ENCODE measurements at regions not wholly inside any gene's neighbourhood (a gene's known extent, or its start where the extent isn't known, plus 50 kb on each side); places are given as distances from the start of the nearest gene placed in this dataset.
A peak's percentile ranks its signal among the peaks of the same experiment; 100 is the strongest.
"Not testable (repeated sequence)": the region's sequence is repeated elsewhere in the genome, so short reads cannot be mapped to it uniquely, and the experiment has no call there.

DNA sequence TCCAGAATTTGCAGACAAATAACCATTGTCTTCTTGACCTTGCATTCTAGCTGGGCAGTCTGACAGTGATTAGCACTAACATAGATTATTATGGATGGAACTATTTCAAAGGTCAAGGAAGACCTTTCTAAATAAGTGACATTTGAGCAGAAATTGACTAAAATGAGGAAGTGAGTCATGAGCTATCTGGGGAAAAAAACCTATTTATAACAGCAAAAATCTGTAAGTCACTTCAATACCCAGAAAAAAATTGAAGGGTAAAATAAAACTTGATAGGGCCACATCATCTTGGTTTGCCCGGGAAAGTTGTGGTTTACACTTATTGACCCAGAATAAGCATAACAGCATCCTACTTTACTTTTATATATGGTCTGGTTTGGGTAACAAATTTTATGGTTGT lies 414.6 kb upstream of the HS3ST1 start:
- FAIRE-seq (no peak), DNase-seq (ENCODE audit: low spot score in 2 of 2) (no peak)

DNA sequence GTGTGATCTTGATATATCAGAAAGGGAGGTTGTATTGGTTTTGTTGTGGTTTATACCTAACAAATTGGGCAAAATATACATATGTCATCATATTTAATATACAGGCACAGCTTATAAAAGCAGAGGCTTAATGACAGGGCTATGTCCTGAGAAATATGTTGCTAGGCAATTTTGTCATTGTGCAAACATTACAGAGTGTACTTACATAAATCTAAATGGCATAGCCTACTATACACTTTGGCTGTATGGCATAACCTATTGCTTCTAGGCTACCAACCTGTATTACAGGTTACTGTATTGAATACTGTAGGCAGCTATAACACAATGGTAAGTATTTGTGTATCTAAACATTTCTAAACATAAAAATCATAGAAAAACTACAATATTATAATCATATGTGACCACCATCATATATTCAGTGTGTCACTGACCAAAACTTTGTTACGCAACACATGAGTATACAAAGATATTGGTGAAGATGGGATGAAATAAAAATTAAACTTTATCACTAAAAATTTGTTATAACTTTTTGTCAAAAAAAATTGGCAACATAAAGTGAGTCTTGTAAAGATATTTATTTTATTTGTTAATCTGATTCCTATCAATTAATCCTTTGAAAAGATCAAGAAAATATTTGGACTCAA lies 414.0 kb upstream of the HS3ST1 start:
- DNase-seq (ENCODE audit: low spot score in 2 of 2) (no peak), FAIRE-seq (peak; percentile 34)

DNA sequence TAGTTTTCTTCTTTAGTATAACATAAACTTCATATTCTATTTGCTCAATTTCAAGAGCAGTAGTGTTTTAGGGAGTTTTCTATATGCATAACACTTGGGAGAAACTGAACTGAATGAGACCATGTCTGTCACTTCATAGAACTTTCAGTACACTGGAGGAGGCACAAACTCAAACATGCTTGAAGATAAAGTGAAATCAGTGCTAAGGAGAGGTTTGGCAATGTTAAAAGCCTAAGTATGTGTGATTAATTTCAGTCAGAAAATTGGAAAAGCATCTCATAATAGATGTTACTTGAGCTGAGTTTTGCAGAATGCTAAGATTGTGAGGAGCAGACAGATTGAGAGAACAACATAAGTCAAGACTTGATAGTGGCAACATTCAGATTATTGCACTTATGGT lies 411.2 kb upstream of the HS3ST1 start:
- DNase-seq (ENCODE audit: low spot score in 2 of 2) (no peak), FAIRE-seq (no peak)

GRCh38 chr4:11831739-11832138 lies 403.0 kb upstream of the HS3ST1 start:
- no peak for FAIRE-seq
- DNase-seq (ENCODE audit: low spot score in 2 of 2), result no peak

GRCh38 chr4:11824566-11824965 lies 395.9 kb upstream of the HS3ST1 start:
- FAIRE-seq, result no peak

GRCh38 chr4:11821772-11822430 lies 393.2 kb upstream of the HS3ST1 start:
- DNase-seq (ENCODE audit: low spot score in 2 of 2) (no peak), FAIRE-seq (no peak)

More at GRCh38 chr4:11824566-11824965, 395.9 kb upstream of the HS3ST1 start:
- no peak for DNase-seq (ENCODE audit: low spot score in 2 of 2)

GRCh38 chr4:11817088-11817487 lies 388.4 kb upstream of the HS3ST1 start:
- DNase-seq (ENCODE audit: low spot score in 2 of 2) (no peak), FAIRE-seq (no peak)

GRCh38 chr4:11814758-11815157 lies 386.1 kb upstream of the HS3ST1 start:
- no peak for DNase-seq (ENCODE audit: low spot score in 2 of 2)
- FAIRE-seq, result no peak

GRCh38 chr4:11813951-11814446 lies 385.3 kb upstream of the HS3ST1 start:
- DNase-seq (ENCODE audit: low spot score in 2 of 2), result no peak
- FAIRE-seq, result no peak

GRCh38 chr4:11811521-11811920 lies 382.8 kb upstream of the HS3ST1 start:
- FAIRE-seq; DNase-seq (ENCODE audit: low spot score in 2 of 2): not testable (repeated sequence)

DNA sequence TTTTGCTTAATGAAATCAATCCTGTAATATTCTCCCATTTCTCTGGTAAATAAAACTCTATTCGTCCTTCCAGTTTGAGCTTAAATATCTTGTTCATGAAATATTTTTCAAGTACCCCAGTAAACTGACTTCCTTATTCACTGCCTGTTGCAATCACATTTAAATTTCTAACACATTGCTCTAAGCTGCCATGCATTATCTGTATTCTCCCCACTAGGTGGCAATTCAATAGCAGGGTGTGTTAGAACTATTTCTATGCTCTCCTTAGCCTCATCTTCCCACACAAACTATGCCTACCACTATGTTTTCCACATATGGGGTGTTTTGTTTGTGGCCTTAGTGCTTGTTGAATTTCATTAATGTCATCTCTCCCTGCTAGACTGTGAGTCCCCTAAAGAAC lies 377.1 kb upstream of the HS3ST1 start:
- FAIRE-seq (no peak), DNase-seq (ENCODE audit: low spot score in 2 of 2) (peak in 1 of 2 donors; percentile 22)

GRCh38 chr4:11801466-11802446 lies 373.1 kb upstream of the HS3ST1 start:
- FAIRE-seq, result no peak
- DNase-seq (ENCODE audit: low spot score in 2 of 2), result no peak

DNA sequence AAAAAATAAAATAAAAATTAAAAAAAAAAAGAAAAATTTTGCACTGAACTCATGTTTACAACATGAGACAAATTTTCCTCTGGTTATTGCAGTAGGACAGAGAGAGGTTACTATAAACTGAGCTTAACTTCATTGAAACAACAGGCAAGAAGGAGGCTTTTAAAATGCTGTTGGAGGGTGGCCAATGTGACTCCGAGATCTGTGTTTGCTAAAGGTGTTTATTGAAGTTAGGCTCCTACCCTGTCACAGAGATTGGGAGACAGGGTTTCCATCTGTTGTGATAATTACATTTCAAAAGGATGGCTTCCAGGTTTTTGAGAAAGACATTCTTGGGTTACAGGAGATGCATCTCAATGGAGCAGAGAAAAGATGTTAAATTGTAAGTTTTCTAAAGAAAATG lies 370.5 kb upstream of the HS3ST1 start:
- FAIRE-seq (no peak), DNase-seq (ENCODE audit: low spot score in 2 of 2) (no peak)

- FAIRE-seq (no peak), DNase-seq (ENCODE audit: low spot score in 2 of 2) (no peak)
These were observed 363.1 kb upstream of the HS3ST1 start for GRCh38 chr4:11791797-11792196.

GRCh38 chr4:11790230-11790629 lies 361.5 kb upstream of the HS3ST1 start:
- no peak for DNase-seq (ENCODE audit: low spot score in 2 of 2)
- no peak for FAIRE-seq

- DNase-seq (ENCODE audit: low spot score in 2 of 2), result no peak
- no peak for FAIRE-seq
These were observed 354.9 kb upstream of the HS3ST1 start for GRCh38 chr4:11783588-11783987.

GRCh38 chr4:11782859-11783258 lies 354.2 kb upstream of the HS3ST1 start:
- DNase-seq (ENCODE audit: low spot score in 2 of 2) (no peak), FAIRE-seq (no peak)

DNA sequence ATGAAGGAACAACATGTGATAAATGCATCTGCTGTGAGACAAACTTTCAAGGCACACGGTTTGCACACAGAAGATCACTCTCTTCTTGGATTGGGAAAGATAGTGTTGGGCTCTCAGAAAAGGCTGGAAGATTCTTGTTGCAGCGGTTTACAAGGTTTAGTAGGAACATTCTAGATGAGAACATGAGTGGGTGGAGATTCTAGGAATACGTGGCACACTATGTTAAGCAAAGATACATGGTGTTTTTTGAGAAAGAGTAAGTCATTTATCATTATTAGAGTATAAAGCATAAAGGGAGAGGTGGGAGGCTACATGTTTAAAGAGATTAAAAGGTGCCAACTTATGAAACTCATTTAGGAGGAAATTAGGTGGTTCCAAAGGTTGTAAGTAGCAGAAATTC lies 348.8 kb upstream of the HS3ST1 start:
- DNase-seq (ENCODE audit: low spot score in 2 of 2), result no peak
- no peak for FAIRE-seq

DNA sequence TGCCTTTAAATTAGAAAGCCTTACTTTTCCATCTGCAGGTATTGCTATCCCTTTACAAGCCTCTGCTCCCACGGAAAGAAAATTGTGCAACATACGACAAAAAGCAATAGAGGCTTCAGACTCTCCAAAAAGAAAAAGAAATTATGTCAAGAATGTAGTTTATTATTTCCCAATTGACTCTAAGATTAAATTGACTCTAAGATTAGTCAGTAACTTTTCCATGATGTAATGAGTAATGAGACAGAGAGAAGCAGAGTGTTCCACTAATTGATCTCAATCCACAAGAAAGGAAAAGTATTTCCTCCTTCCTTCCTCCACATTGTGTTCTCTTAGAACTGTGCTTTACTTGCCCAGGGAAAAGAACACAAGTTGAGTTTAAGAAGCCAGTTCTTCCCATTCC lies 345.7 kb upstream of the HS3ST1 start:
- DNase-seq (ENCODE audit: low spot score in 2 of 2) (no peak), FAIRE-seq (no peak)

DNA sequence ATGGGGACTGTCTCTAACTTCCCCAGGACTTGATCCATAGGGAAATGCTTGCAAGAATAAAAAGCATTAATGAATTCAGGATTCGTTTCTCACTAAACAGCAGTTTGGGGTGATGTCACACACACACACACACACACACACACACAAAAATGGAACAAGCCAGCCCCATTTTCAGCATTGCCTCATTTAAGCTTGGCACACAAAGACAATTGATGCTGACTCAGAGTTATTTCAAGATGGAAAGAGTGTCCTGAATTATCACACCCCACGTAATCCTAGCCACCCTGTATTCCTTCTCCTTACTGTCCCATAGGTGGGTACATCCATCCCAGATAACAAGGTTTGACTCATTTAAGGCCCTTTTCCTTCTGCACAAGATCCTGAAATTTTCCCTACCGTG lies 345.1 kb upstream of the HS3ST1 start:
- FAIRE-seq, result no peak
- DNase-seq (ENCODE audit: low spot score in 2 of 2), result no peak

DNA sequence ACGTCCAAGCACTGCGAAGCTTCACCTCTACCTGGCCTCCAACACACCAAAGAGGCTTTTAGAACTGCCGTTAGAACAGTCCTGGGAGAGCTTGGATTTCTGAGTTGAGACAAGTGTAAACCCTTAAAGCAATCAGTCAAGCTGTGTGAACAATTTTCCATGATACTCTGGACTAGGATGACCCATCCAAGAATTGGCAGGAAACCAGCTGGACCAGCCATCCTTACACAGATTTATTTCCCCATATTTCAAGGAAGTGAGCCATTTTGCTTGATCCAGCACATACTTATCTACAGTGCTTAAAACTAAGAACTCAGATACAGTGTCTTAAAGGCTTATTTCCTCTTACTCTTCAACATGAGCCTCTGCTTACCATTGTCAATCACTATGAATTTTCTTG lies 340.7 kb upstream of the HS3ST1 start:
- DNase-seq (ENCODE audit: low spot score in 2 of 2), result no peak
- FAIRE-seq, result no peak

Measured in frontal cortex (tissue), 3 donors.